ENCODE measurements at regions not wholly inside any gene's neighbourhood (a gene's known extent, or its start where the extent isn't known, plus 50 kb on each side); places are given as distances from the start of the nearest gene placed in this dataset.

DNA sequence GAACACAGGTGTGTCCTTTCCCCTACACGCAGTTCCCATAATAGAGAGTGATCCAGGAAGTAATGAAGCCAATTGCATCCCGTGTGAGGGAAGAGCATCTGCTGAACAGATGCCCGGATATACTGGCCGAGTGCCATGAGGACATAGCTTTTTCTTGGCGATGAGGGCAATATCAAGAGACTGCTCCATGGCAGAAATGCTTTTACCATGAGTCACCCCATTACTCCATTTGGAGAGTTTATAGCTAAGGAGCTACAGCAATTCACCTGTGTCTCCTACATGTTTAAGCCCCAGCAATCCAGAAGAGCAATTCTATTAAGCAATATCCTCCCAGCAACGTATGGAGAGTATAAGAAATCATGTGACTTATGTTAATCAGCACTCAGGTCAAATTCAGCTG, 222.0 kb upstream of the KLF4 start (continued):
- TF ChIP-seq, protein P1, sequence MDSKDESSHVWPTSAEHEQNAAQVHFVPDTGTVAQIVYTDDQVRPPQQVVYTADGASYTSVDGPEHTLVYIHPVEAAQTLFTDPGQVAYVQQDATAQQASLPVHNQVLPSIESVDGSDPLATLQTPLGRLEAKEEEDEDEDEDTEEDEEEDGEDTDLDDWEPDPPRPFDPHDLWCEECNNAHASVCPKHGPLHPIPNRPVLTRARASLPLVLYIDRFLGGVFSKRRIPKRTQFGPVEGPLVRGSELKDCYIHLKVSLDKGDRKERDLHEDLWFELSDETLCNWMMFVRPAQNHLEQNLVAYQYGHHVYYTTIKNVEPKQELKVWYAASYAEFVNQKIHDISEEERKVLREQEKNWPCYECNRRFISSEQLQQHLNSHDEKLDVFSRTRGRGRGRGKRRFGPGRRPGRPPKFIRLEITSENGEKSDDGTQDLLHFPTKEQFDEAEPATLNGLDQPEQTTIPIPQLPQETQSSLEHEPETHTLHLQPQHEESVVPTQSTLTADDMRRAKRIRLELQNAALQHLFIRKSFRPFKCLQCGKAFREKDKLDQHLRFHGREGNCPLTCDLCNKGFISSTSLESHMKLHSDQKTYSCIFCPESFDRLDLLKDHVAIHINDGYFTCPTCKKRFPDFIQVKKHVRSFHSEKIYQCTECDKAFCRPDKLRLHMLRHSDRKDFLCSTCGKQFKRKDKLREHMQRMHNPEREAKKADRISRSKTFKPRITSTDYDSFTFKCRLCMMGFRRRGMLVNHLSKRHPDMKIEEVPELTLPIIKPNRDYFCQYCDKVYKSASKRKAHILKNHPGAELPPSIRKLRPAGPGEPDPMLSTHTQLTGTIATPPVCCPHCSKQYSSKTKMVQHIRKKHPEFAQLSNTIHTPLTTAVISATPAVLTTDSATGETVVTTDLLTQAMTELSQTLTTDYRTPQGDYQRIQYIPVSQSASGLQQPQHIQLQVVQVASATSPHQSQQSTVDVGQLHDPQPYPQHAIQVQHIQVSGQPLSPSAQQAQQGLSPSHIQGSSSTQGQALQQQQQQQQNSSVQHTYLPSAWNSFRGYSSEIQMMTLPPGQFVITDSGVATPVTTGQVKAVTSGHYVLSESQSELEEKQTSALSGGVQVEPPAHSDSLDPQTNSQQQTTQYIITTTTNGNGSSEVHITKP (tag by site-specific recombination; IDR thresholded peaks at IDR 0.05): 0 out of 2 replicates have a peak, but pooled peaks have one; percentile 21
- TF ChIP-seq KLF8 (tag by site-specific recombination; IDR thresholded peaks at IDR 0.05): no peak
- TF ChIP-seq SCRT2 (tag by site-specific recombination; IDR thresholded peaks at IDR 0.05): 0 out of 2 replicates have a peak, but pooled peaks have one; percentile 17

DNA sequence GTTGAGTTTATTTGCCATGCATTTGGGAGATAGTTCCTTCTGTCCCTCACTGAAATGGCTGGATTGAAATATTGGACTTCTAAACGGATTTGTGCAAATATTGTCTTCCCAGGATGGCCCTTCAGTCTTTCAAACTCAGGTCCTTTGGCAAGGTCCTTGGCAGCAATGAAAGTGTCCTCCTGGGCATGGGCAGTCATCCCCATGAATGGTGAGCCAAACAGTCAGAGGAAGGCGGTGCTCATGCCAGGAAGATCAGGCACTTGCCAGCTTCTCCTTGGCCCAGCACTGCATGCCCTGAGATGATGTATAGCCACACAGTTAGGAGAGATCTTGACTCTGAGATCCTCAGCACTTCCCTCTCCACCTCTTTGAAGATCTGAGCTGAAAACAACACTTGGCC, 221.4 kb upstream of the KLF4 start:
- ChIA-PET POLR2A (interaction anchor here (1.1 kb wide), 1 partner anchor 59 kb away, joined by 3 read pairs; no protein-coding TSS in a partner anchor), CTCF (interaction anchor here (0.7 kb wide), 1 partner anchor 858 kb away, joined by 4 read pairs; no protein-coding TSS in a partner anchor)
- H3K9me3 ChIP-seq (ENCODE audit: control insufficient read depth, insufficient read depth, low read depth, low read length): no peaks in the 10 kb centered on the region
- no peaks in the 10 kb centered on the region for H3K36me3 ChIP-seq (ENCODE audit: control insufficient read depth in 2 of 2, insufficient read depth in 1 of 2, low read length in 2 of 2)
- no peaks in the 10 kb centered on the region for H3K4me1 ChIP-seq (ENCODE audit: control insufficient read depth, insufficient read depth, low read length)
- TF ChIP-seq OSR2 (tag by site-specific recombination; IDR thresholded peaks at IDR 0.05): no peak
- no peak for TF ChIP-seq YY2 (tag by site-specific recombination; IDR thresholded peaks at IDR 0.05)
- TF ChIP-seq ZFP41 (tag by site-specific recombination; IDR thresholded peaks at IDR 0.05; ENCODE audit: borderline replicate concordance): no peak
- TF ChIP-seq BCL11B (tag by site-specific recombination; IDR thresholded peaks at IDR 0.05; ENCODE audit: low read depth): no peak
- TF ChIP-seq, protein P2, sequence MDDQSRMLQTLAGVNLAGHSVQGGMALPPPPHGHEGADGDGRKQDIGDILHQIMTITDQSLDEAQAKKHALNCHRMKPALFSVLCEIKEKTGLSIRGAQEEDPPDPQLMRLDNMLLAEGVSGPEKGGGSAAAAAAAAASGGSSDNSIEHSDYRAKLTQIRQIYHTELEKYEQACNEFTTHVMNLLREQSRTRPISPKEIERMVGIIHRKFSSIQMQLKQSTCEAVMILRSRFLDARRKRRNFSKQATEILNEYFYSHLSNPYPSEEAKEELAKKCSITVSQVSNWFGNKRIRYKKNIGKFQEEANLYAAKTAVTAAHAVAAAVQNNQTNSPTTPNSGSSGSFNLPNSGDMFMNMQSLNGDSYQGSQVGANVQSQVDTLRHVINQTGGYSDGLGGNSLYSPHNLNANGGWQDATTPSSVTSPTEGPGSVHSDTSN (CRISPR knock-in tag; IDR thresholded peaks at IDR 0.05): no peak
- TF ChIP-seq ZNF707 (tag by site-specific recombination; IDR thresholded peaks at IDR 0.05): no peak
- TF ChIP-seq ZNF529 (tag by site-specific recombination; IDR thresholded peaks at IDR 0.05; ENCODE audit: insufficient replicate concordance): no peak
- TF ChIP-seq TCF7L2 (IDR thresholded peaks at IDR 0.05; ENCODE audit: borderline replicate concordance, low read depth, low read length): no peak
- no peak for TF ChIP-seq ZNF670 (tag by site-specific recombination; IDR thresholded peaks at IDR 0.05; ENCODE audit: low read depth)
- TF ChIP-seq ZBTB21 (tag by site-specific recombination; IDR thresholded peaks at IDR 0.05): no peak
- TF ChIP-seq, protein P3, sequence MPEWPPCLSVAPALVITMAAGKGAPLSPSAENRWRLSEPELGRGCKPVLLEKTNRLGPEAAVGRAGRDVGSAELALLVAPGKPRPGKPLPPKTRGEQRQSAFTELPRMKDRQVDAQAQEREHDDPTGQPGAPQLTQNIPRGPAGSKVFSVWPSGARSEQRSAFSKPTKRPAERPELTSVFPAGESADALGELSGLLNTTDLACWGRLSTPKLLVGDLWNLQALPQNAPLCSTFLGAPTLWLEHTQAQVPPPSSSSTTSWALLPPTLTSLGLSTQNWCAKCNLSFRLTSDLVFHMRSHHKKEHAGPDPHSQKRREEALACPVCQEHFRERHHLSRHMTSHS (tag by site-specific recombination; IDR thresholded peaks at IDR 0.05): no peak
- TF ChIP-seq ZNF138 (tag by site-specific recombination; IDR thresholded peaks at IDR 0.05; ENCODE audit: borderline replicate concordance): no peak
- TF ChIP-seq SCRT2 (tag by site-specific recombination; IDR thresholded peaks at IDR 0.05): no peak
- TF ChIP-seq, protein P4, sequence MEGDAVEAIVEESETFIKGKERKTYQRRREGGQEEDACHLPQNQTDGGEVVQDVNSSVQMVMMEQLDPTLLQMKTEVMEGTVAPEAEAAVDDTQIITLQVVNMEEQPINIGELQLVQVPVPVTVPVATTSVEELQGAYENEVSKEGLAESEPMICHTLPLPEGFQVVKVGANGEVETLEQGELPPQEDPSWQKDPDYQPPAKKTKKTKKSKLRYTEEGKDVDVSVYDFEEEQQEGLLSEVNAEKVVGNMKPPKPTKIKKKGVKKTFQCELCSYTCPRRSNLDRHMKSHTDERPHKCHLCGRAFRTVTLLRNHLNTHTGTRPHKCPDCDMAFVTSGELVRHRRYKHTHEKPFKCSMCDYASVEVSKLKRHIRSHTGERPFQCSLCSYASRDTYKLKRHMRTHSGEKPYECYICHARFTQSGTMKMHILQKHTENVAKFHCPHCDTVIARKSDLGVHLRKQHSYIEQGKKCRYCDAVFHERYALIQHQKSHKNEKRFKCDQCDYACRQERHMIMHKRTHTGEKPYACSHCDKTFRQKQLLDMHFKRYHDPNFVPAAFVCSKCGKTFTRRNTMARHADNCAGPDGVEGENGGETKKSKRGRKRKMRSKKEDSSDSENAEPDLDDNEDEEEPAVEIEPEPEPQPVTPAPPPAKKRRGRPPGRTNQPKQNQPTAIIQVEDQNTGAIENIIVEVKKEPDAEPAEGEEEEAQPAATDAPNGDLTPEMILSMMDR (tag by site-specific recombination; IDR thresholded peaks at IDR 0.05): no peak
- no peak for TF ChIP-seq SP2 (tag by site-specific recombination; IDR thresholded peaks at IDR 0.05)
- TF ChIP-seq, protein P5, sequence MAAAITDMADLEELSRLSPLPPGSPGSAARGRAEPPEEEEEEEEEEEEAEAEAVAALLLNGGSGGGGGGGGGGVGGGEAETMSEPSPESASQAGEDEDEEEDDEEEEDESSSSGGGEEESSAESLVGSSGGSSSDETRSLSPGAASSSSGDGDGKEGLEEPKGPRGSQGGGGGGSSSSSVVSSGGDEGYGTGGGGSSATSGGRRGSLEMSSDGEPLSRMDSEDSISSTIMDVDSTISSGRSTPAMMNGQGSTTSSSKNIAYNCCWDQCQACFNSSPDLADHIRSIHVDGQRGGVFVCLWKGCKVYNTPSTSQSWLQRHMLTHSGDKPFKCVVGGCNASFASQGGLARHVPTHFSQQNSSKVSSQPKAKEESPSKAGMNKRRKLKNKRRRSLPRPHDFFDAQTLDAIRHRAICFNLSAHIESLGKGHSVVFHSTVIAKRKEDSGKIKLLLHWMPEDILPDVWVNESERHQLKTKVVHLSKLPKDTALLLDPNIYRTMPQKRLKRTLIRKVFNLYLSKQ (tag by site-specific recombination; IDR thresholded peaks at IDR 0.05; ENCODE audit: borderline replicate concordance): no peak
- no peak overlapping the region for H3K27ac ChIP-seq (ENCODE audit: extremely low read depth, low read depth, low read length)
- H3K4me3 ChIP-seq (ENCODE audit: low read depth, low read length): no peak overlapping the region
